Fibroblast of lung (primary cell): ENCODE measurements at regions not wholly inside any gene's neighbourhood (a gene's known extent, or its start where the extent isn't known, plus 50 kb on each side); places are given as distances from the start of the nearest gene placed in this dataset.

ENCODE experiments used
- EZH2 ChIP-seq: IDR thresholded peaks from 2 replicates; pipeline ENCODE4 v1.5.1; 2012; ENCODE audit warnings: low read length, control low read depth, mild to moderate bottlenecking; ENCODE audit errors: missing control alignments
- TF ChIP-seq, protein P1 (sequence below), 2 donors: IDR thresholded peaks in 1 of 2; conservative IDR thresholded peaks in 1 of 2; 1 replicate in 1 of 2; 2 replicates in 1 of 2; pipeline ENCODE4 v1.5.1; 2011 to 2012; ENCODE audit warnings: low read length in 2 of 2, control low read depth in 1 of 2, inconsistent platforms in 1 of 2, low read depth in 1 of 2, mild to moderate bottlenecking in 1 of 2

- TF ChIP-seq, protein P1, sequence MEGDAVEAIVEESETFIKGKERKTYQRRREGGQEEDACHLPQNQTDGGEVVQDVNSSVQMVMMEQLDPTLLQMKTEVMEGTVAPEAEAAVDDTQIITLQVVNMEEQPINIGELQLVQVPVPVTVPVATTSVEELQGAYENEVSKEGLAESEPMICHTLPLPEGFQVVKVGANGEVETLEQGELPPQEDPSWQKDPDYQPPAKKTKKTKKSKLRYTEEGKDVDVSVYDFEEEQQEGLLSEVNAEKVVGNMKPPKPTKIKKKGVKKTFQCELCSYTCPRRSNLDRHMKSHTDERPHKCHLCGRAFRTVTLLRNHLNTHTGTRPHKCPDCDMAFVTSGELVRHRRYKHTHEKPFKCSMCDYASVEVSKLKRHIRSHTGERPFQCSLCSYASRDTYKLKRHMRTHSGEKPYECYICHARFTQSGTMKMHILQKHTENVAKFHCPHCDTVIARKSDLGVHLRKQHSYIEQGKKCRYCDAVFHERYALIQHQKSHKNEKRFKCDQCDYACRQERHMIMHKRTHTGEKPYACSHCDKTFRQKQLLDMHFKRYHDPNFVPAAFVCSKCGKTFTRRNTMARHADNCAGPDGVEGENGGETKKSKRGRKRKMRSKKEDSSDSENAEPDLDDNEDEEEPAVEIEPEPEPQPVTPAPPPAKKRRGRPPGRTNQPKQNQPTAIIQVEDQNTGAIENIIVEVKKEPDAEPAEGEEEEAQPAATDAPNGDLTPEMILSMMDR (conservative IDR thresholded peaks at IDR 0.05 in 1 of 2, IDR thresholded peaks at IDR 0.05 in 1 of 2; ENCODE audit: low read depth in 1 of 2, low read length in 2 of 2) = no peak
- no peak for TF ChIP-seq EZH2
These were observed 225.6 kb upstream of the ZBED5 start for GRCh38 chr11:11083441-11083840.
